Adrenal gland (tissue), 9 donors: ENCODE measurements at regions not wholly inside any gene's neighbourhood (a gene's known extent, or its start where the extent isn't known, plus 50 kb on each side); places are given as distances from the start of the nearest gene placed in this dataset.

Source experiments
- DNase-seq, 7 donors: peaks; one replicate each; pipeline ENCODE4 v3.0.0-alpha.2; 2019 to 2020
- H3K27ac ChIP-seq, 5 donors: fragments of 200-600 bp; sonication (generic) in 4 of 5; 1 replicate in 3 of 5; 2 replicates in 2 of 5; pipeline versions ENCODE4 v1.5.1 to v1.8.0; 2016 to 2020; ENCODE audit warnings: mild to moderate bottlenecking in 1 of 5
- H3K27me3 ChIP-seq: fragments of 200-600 bp; 2 replicates; pipeline ENCODE4 v1.8.0; 2021
- H3K36me3 ChIP-seq, 2 donors: fragments of 200-600 bp; replicated peaks in 1 of 2; 1 replicate in 1 of 2; 2 replicates in 1 of 2; pipeline versions ENCODE4 v1.5.1 to v1.8.0; 2018 to 2022
- H3K4me1 ChIP-seq, 2 donors: fragments of 200-600 bp; replicated peaks in 1 of 2; 1 replicate in 1 of 2; 2 replicates in 1 of 2; pipeline versions ENCODE4 v1.5.1 to v1.8.0; 2018 to 2021
- H3K4me3 ChIP-seq, 4 donors: fragments of 200-600 bp; sonication (generic) in 3 of 4; one replicate each; pipeline ENCODE4 v1.5.1; 2016 to 2018
- H3K9me3 ChIP-seq, 3 donors: fragments of 200-600 bp; sonication (generic) in 1 of 3; replicated peaks in 1 of 3; 1 replicate in 2 of 3; 2 replicates in 1 of 3; pipeline versions ENCODE4 v1.5.1 to v1.8.0; 2016 to 2021
- CTCF ChIP-seq, 6 experiments: fragments of 450-650 bp in 4 of 6; fragments of 200-600 bp in 2 of 6; sonication (generic) in 1 of 6; IDR thresholded peaks; 1 replicate in 5 of 6; 2 replicates in 1 of 6; pipeline versions ENCODE4 v1.5.1 to v1.8.0; 2016 to 2021; ENCODE audit warnings: antibody characterized with exemption in 6 of 6, mild to moderate bottlenecking in 2 of 6, moderate library complexity in 1 of 6
- POLR2A ChIP-seq, 2 donors: fragments of 450-650 bp; IDR thresholded peaks; one replicate each; pipeline ENCODE4 v1.6.1; 2017; ENCODE audit warnings: antibody characterized with exemption in 2 of 2, mild to moderate bottlenecking in 2 of 2, moderate library complexity in 1 of 2
- WGBS, 4 donors: extraction: QIAGEN DNeasy Blood & Tissue Kit in 2 of 4; methylation state at CpG; one replicate each; pipeline versions ENCODE4 v1.1.5 to v1.1.7; 2013 to 2017; 5-methylcytosine and 5-hydroxymethylcytosine counted together
- intact Hi-C, 2 donors: fragments of 100-400 bp; cut with DNase I; formaldehyde crosslinking; loops; one replicate each; pipeline versions ENCODE4 v1.14.1 to v1.15.0; 2022 to 2023
- donor health status: healthy with polysubstance abuse.
- donor health status: Bipolar disorder and iron deficiency.
- donor health status: DM: yes; HTN: yes; CAD: no.
- donor health status: DM: no; HTN: no; CAD: no.
- donor health status: DM: no; HTN: no; CAD: no.

GRCh38 chr9:79170643-79171042, 401.1 kb upstream of the TLE4 start:
- H3K4me3 ChIP-seq, result no peak overlapping the region
- intact Hi-C loops, result no loop called here
- 91 to 98% (median 96%) methylated on average over 1 of the region's 1 CpG for WGBS, 4 donors

GRCh38 chr9:79173932-79174331, 397.8 kb upstream of the TLE4 start:
- intact Hi-C loops, result no loop called here
- no peaks in the 10 kb centered on the region for H3K9me3 ChIP-seq
- WGBS, 4 donors, result 80 to 90% (median 88%) methylated on average over 3 of the region's 3 CpGs
- no peak overlapping the region for H3K4me3 ChIP-seq
- H3K36me3 ChIP-seq, result no peaks in the 10 kb centered on the region
- no peak overlapping the region for H3K27ac ChIP-seq
- DNase-seq, result no peak
- H3K4me1 ChIP-seq, result no peaks in the 10 kb centered on the region
- no peaks in the 10 kb centered on the region for H3K27me3 ChIP-seq
- TF ChIP-seq POLR2A (IDR thresholded peaks at IDR 0.05) (no peak), CTCF (IDR thresholded peaks at IDR 0.05) (no peak)

More at GRCh38 chr9:79170643-79171042, 401.1 kb upstream of the TLE4 start:
- TF ChIP-seq CTCF (IDR thresholded peaks at IDR 0.05) (no peak), POLR2A (IDR thresholded peaks at IDR 0.05) (no peak)
- no peak overlapping the region for H3K27ac ChIP-seq
- no peak for DNase-seq
- no peaks in the 10 kb centered on the region for H3K36me3 ChIP-seq
- H3K27me3 ChIP-seq, result no peaks in the 10 kb centered on the region
- H3K9me3 ChIP-seq, result no peaks in the 10 kb centered on the region
- no peaks in the 10 kb centered on the region for H3K4me1 ChIP-seq

GRCh38 chr9:79176014-79176697, 395.6 kb upstream of the TLE4 start:
- intact Hi-C loops, result no loop called here
- no peak overlapping the region for H3K4me3 ChIP-seq
- TF ChIP-seq POLR2A (IDR thresholded peaks at IDR 0.05), result no peak
- TF ChIP-seq CTCF (IDR thresholded peaks at IDR 0.05), result no peak
- DNase-seq, result no peak
- no peak overlapping the region for H3K27ac ChIP-seq
- no peaks in the 10 kb centered on the region for H3K4me1 ChIP-seq
- no peaks in the 10 kb centered on the region for H3K36me3 ChIP-seq
- WGBS, 4 donors, result 22 to 38% (median 33%) methylated on average over 4 of the region's 4 CpGs
- H3K9me3 ChIP-seq, result no peaks in the 10 kb centered on the region
- no peaks in the 10 kb centered on the region for H3K27me3 ChIP-seq

- Histone ChIP-seq H3K4me3 (no peak overlapping the region), H3K4me1 (no peaks in the 10 kb centered on the region), H3K9me3 (no peaks in the 10 kb centered on the region), H3K27me3 (no peaks in the 10 kb centered on the region), H3K36me3 (no peaks in the 10 kb centered on the region), H3K27ac (no peak overlapping the region)
- intact Hi-C loops, result no loop called here
- WGBS, 4 donors, result 47 to 71% (median 60%) methylated on average over 2 of the region's 2 CpGs
- no peak for DNase-seq
- no peak for TF ChIP-seq POLR2A (IDR thresholded peaks at IDR 0.05)
- no peak for TF ChIP-seq CTCF (IDR thresholded peaks at IDR 0.05)
Measured at GRCh38 chr9:79184831-79185230, 386.9 kb upstream of the TLE4 start.
